Thymus (tissue), 11 donors: ENCODE measurements at regions not wholly inside any gene's neighbourhood (a gene's known extent, or its start where the extent isn't known, plus 50 kb on each side); places are given as distances from the start of the nearest gene placed in this dataset.

Source experiments
- DNase-seq, 9 donors: peaks; one replicate each; pipeline ENCODE4 v3.0.0-alpha.2; 2013; ENCODE audit warnings: low spot score in 9 of 9, low read depth in 6 of 9, missing footprints in 1 of 9
- H3K27ac ChIP-seq, 2 donors: one replicate each; pipeline ENCODE4 v1.5.1; 2013; ENCODE audit warnings: control low read depth in 1 of 2, low read depth in 1 of 2, low read length in 1 of 2, mild to moderate bottlenecking in 1 of 2, moderate library complexity in 1 of 2
- H3K27me3 ChIP-seq, 2 donors: one replicate each; pipeline ENCODE4 v1.5.1; 2013; ENCODE audit warnings: low read length in 1 of 2; ENCODE audit not compliant: control insufficient read depth in 2 of 2, insufficient read depth in 1 of 2
- H3K36me3 ChIP-seq, 2 donors: one replicate each; pipeline ENCODE4 v1.5.1; 2013; ENCODE audit warnings: low read length in 1 of 2, mild to moderate bottlenecking in 1 of 2, moderate library complexity in 1 of 2; ENCODE audit not compliant: control insufficient read depth in 2 of 2, insufficient read depth in 2 of 2
- H3K4me1 ChIP-seq, 2 donors: one replicate each; pipeline ENCODE4 v1.5.1; 2013; ENCODE audit warnings: low read length in 2 of 2; ENCODE audit not compliant: control insufficient read depth in 2 of 2, insufficient read depth in 2 of 2
- H3K4me3 ChIP-seq, 2 donors: one replicate each; pipeline ENCODE4 v1.5.1; 2013; ENCODE audit warnings: low read length in 2 of 2, control low read depth in 1 of 2, mild to moderate bottlenecking in 1 of 2
- H3K9me3 ChIP-seq, 2 donors: one replicate each; pipeline ENCODE4 v1.5.1; 2013; ENCODE audit warnings: low read length in 1 of 2, mild to moderate bottlenecking in 1 of 2; ENCODE audit not compliant: control insufficient read depth in 2 of 2, insufficient read depth in 1 of 2
- WGBS: extraction: QIAGEN DNeasy Blood & Tissue Kit; methylation state at CpG from one replicate; pipeline ENCODE4 v1.1.7; 2013; 5-methylcytosine and 5-hydroxymethylcytosine counted together
- donor health status: healthy.

DNA sequence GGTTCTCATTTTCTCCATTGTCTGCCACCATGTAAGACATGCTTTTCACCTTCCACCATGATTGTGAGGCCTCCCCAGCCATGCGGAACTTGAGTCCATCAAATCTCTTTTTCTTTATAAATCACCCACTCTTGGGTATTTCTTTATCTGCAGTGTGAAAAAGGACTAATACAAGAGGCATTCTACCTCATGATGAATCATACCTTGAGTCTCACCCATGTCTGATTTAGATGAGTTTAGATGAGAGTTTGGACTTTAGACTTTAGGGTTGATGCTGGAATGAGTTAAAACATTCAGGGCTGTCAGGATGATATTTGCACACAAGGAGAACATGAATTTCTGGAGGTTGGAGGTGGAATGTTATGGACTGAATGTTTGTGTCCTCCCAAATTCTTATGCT is 545.6 kb downstream of the C6orf118 start:
- Histone ChIP-seq H3K9me3 (peaks cover 2 to 11% of the 10 kb centered on the region in 2 donors), H3K27ac (no peak overlapping the region), H3K27me3 (no peaks in the 10 kb centered on the region), H3K4me3 (no peak overlapping the region), H3K4me1 (no peaks in the 10 kb centered on the region), H3K36me3 (no peaks in the 10 kb centered on the region)
- 95% methylated on average over 1 of the region's 1 CpG for WGBS
- no peak for DNase-seq

DNA sequence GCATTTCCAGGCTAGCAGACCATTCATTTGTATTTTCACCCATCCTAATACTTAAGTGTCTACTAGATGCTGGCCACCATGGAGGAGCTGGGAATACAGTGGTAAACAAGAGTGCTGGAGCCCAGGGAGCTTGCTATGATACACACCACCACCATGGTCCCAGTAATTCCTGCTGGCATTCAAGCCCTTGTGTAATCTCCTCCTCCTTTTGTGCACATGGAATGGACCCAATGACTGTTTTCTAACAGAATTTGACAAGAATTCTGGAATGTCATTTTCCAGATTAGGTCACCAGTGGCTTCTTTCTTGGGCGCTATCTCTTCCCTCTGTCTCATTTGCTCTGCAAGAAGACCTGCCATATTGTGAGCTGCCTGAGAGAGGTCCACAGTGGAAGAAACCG is 552.0 kb downstream of the C6orf118 start:
- Histone ChIP-seq H3K27ac (no peak overlapping the region), H3K4me1 (no peaks in the 10 kb centered on the region), H3K9me3 (peaks cover 2 to 8% of the 10 kb centered on the region in 2 donors), H3K27me3 (no peaks in the 10 kb centered on the region), H3K36me3 (no peaks in the 10 kb centered on the region), H3K4me3 (no peak overlapping the region)
- WGBS: 88% methylated on average over 2 of the region's 2 CpGs
- DNase-seq: no peak

DNA sequence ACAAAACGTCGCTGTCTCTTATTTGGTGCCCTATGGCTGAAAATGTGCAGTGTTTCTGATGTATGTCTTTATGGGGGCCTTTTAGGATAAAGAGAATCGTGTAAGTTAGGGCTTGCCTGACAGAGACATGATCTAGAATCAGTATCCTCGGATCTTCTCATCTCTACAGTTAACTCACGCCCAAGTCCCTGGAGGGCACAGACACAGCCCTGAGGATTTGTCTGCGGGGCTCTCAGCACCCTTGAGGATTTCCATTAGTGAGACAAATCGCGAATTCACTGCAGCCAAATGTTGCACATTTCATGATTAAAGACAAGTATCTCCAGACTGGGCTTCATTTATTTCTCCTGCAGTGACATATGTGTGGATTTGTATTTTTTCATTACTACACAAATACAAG is 552.7 kb downstream of the C6orf118 start:
- no peak for DNase-seq
- 76% methylated on average over 8 of the region's 8 CpGs for WGBS
- Histone ChIP-seq H3K4me1 (no peaks in the 10 kb centered on the region), H3K4me3 (no peak overlapping the region), H3K27me3 (no peaks in the 10 kb centered on the region), H3K9me3 (peaks cover 2 to 8% of the 10 kb centered on the region in 2 donors), H3K36me3 (no peaks in the 10 kb centered on the region), H3K27ac (no peak overlapping the region)

DNA sequence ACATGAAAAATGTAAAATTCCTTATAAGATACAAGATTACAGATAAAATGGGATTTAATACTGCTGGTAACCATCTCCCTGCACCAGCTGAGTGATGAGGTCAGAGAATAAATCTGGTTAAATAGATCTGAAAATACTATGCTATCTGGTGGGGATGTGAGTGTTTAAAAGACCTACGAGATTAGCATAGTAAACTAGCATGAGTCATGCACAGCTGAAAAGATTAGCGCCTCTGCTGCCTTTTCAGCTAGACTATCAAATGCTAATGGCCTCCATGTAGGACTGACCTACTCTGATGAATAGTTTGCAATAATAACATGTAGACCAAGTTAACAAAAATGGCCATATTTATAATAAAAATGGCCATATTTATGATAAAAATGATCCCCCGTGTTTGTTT is 553.3 kb downstream of the C6orf118 start:
- Histone ChIP-seq H3K4me1 (no peaks in the 10 kb centered on the region), H3K4me3 (no peak overlapping the region), H3K9me3 (peaks cover 2 to 13% of the 10 kb centered on the region in 2 donors), H3K27me3 (no peaks in the 10 kb centered on the region), H3K27ac (no peak overlapping the region), H3K36me3 (no peaks in the 10 kb centered on the region)
- no peak for DNase-seq
- WGBS: 90% methylated on average over 3 of the region's 3 CpGs

DNA sequence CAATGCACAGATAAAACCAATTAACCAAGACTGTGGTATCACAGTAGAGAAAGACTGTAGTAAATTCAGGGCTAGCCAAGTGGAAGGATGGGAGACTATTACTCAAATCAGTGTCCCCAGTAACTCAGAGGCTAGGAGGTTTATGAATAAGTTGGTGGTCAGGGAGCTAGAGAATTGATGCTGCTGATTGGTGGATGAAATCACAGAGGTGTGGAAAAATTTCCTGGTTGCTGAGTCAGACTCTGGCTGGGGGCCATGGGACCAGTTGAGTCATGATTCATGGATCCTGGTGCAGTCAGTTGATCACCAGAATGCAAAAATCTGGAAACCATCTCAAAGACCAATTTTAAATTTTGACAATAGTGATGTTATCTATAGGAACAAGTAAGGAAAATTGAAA is 555.9 kb downstream of the C6orf118 start:
- Histone ChIP-seq H3K4me3 (no peak overlapping the region), H3K9me3 (peaks cover 0 to 13% of the 10 kb centered on the region in 2 donors)

DNA sequence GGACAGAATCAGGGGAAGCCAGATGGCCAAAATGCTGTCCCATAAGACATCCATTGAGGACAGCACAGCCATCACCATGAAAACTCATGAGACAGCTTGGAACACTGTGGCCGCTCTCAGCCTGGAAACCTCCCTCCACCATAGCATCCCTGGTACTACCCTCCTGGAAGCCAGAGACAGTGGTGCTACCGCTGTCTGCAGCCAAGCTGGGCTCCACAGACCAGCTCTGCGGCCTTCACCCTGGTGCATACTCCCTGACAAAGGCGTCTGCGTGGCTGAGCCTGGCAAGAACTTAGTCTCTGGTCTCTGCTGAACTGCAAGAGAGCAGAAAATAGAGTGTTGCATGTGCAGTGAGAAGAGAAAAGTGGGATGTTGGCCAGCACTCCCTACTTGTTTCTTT is 558.0 kb downstream of the C6orf118 start:
- no peaks in the 10 kb centered on the region for H3K36me3 ChIP-seq
- H3K4me3 ChIP-seq: no peak overlapping the region
- 90% methylated on average over 5 of the region's 5 CpGs for WGBS
- H3K9me3 ChIP-seq: peaks cover 0 to 18% of the 10 kb centered on the region in 2 donors
- no peaks in the 10 kb centered on the region for H3K27me3 ChIP-seq
- no peaks in the 10 kb centered on the region for H3K4me1 ChIP-seq
- H3K27ac ChIP-seq: no peak overlapping the region
- no peak for DNase-seq

More for the DNA sequence above, 555.9 kb downstream of the C6orf118 start:
- no peaks in the 10 kb centered on the region for H3K4me1 ChIP-seq
- H3K36me3 ChIP-seq: no peaks in the 10 kb centered on the region
- H3K27me3 ChIP-seq: no peaks in the 10 kb centered on the region
- no peak for DNase-seq
- no peak overlapping the region for H3K27ac ChIP-seq

DNA sequence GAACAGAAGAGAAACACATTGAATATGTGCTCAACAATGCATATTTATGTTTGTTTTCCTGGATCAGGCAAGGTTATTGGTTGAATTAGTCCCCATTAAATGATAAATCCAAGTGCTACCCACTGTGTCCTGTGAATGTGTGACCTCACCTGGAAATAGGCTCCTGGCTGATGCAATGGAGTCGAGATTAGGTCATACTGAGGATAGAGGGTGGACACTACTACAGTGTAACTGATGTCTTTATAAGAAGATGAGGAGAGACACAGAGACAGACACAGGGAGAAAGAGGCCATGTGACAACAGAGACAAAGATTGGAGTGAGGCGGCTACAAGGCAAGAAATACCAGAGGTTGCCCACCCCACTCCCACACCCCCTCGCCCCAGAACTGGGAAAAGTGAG is 559.3 kb downstream of the C6orf118 start:
- DNase-seq: no peak
- 80% methylated on average over 3 of the region's 3 CpGs for WGBS
- H3K36me3 ChIP-seq: no peaks in the 10 kb centered on the region
- no peaks in the 10 kb centered on the region for H3K4me1 ChIP-seq
- H3K27me3 ChIP-seq: no peaks in the 10 kb centered on the region
- H3K4me3 ChIP-seq: no peak overlapping the region
- H3K27ac ChIP-seq: no peak overlapping the region
- peaks cover 0 to 16% of the 10 kb centered on the region in 2 donors for H3K9me3 ChIP-seq

DNA sequence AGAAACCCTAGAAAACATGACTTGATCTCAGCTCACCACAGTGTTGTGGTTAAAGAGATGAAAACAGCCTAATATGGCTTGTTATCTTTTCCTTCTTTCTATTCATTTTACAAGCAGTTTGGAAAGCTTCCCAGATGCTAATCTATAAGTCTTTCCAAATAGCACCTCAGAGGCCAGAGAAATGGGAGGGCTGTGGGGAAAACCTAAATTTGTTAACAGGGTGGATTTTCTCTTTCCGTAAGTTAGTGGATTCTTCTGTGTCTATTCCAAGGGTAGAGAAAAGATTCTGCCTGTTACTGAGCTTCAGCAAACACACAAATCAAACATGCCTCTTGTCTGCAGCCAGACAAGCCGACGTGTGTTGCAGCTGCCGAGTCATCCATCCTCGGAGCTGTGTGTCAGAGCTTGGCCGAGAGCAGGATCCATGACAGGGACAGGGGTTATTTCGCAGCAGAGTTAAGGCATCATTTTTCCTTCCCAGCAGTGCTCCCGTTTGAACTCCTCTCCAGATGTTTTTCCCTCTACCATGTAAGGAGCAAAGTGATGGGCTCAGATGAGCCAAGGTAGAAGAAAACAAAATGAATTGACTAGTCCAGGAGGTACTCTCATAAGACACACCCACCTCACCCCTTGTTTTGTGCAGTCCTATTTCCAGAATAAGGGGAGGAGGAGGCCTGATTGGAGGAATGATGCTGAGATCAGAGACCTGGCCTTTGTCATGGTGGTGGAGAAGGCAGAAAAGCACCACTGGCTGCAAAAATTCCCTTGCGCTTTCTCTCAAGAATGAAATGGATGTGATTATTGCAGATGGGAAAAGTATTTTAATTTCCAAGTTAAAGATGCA is 560.0 kb downstream of the C6orf118 start:
- Histone ChIP-seq H3K36me3 (no peaks in the 10 kb centered on the region), H3K27me3 (no peaks in the 10 kb centered on the region)

DNA sequence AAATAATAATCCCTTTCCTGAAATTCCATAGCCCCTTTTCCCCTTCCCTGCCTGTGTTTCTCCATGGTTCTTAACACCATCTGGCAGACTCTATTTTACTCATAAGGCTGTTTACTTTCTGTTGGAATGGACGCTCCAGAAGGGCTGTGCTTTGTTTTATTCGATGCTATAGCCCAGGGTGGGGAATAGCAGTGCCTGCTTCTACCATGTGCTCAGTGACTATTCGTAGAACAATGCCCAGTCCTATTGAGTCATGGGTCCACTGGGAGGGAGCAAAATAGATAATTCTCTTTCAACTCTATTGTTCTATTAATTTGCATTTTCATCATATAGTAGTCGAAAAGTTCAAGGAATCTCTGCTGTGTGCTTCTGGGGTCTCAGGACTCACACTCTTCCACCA is 565.1 kb downstream of the C6orf118 start:
- 92% methylated on average over 4 of the region's 4 CpGs for WGBS
- no peaks in the 10 kb centered on the region for H3K4me1 ChIP-seq
- no peak overlapping the region for H3K4me3 ChIP-seq
- peaks cover 1 to 5% of the 10 kb centered on the region in 2 donors for H3K9me3 ChIP-seq
- DNase-seq: no peak
- H3K27me3 ChIP-seq: no peaks in the 10 kb centered on the region
- H3K36me3 ChIP-seq: no peaks in the 10 kb centered on the region
- no peak overlapping the region for H3K27ac ChIP-seq

More for the DNA sequence above, 560.0 kb downstream of the C6orf118 start:
- Histone ChIP-seq H3K4me1 (no peaks in the 10 kb centered on the region), H3K27ac (no peak overlapping the region), H3K4me3 (no peak overlapping the region), H3K9me3 (peaks cover 0 to 14% of the 10 kb centered on the region in 2 donors)
- WGBS: 88% methylated on average over 9 of the region's 9 CpGs
- no peak for DNase-seq
